ENCODE measurements at regions not wholly inside any gene's neighbourhood (a gene's known extent, or its start where the extent isn't known, plus 50 kb on each side); places are given as distances from the start of the nearest gene placed in this dataset.

GRCh38 chr4:4720646-4721045 is 138.8 kb upstream of the MSX1 start:
- Histone ChIP-seq H3K4me1 (peaks cover 14% of the 10 kb centered on the region), H3K9me3 (peaks cover 1% of the 10 kb centered on the region; the same call in 1 of the 2 replicates), H3K27me3 (no peaks in the 10 kb centered on the region), H3K4me3 (ENCODE audit: low read depth, low read length) (no peak overlapping the region), H3K36me3 (no peaks in the 10 kb centered on the region)
- TF ChIP-seq CTCF (IDR thresholded peaks at IDR 0.05; ENCODE audit: low read depth, low read length), result peak; percentile 27; the same call in 1 of the 2 replicates
- DNase-seq, result peak; percentile 68

GRCh38 chr4:4719436-4719835 is 140.0 kb upstream of the MSX1 start:
- Histone ChIP-seq H3K36me3 (no peaks in the 10 kb centered on the region), H3K27me3 (no peaks in the 10 kb centered on the region), H3K9me3 (no peaks in the 10 kb centered on the region), H3K4me1 (peaks cover 14% of the 10 kb centered on the region), H3K4me3 (ENCODE audit: low read depth, low read length) (no peak overlapping the region)
- no peak for TF ChIP-seq CTCF (IDR thresholded peaks at IDR 0.05; ENCODE audit: low read depth, low read length)
- no peak for DNase-seq

GRCh38 chr4:4717692-4718091 is 141.8 kb upstream of the MSX1 start:
- no peaks in the 10 kb centered on the region for H3K36me3 ChIP-seq
- no peaks in the 10 kb centered on the region for H3K9me3 ChIP-seq
- H3K4me1 ChIP-seq, result peaks cover 14% of the 10 kb centered on the region
- H3K4me3 ChIP-seq (ENCODE audit: low read depth, low read length), result no peak overlapping the region
- H3K27me3 ChIP-seq, result no peaks in the 10 kb centered on the region
- no peak for DNase-seq
- no peak for TF ChIP-seq CTCF (IDR thresholded peaks at IDR 0.05; ENCODE audit: low read depth, low read length)

- DNase-seq, result no peak
- TF ChIP-seq CTCF (IDR thresholded peaks at IDR 0.05; ENCODE audit: low read depth, low read length), result no peak
- Histone ChIP-seq H3K9me3 (no peaks in the 10 kb centered on the region), H3K27me3 (no peaks in the 10 kb centered on the region), H3K36me3 (no peaks in the 10 kb centered on the region), H3K4me3 (ENCODE audit: low read depth, low read length) (no peak overlapping the region), H3K4me1 (no peaks in the 10 kb centered on the region; the same call in 1 of the 2 replicates)
Measured at GRCh38 chr4:4714331-4714730, 145.1 kb upstream of the MSX1 start.

GRCh38 chr4:4712800-4713528 is 146.5 kb upstream of the MSX1 start:
- no peaks in the 10 kb centered on the region for H3K36me3 ChIP-seq
- no peaks in the 10 kb centered on the region for H3K9me3 ChIP-seq
- DNase-seq, result no peak
- no peak for TF ChIP-seq CTCF (IDR thresholded peaks at IDR 0.05; ENCODE audit: low read depth, low read length)
- no peaks in the 10 kb centered on the region for H3K27me3 ChIP-seq
- no peak overlapping the region for H3K4me3 ChIP-seq (ENCODE audit: low read depth, low read length)
- H3K4me1 ChIP-seq, result no peaks in the 10 kb centered on the region; the same call in 1 of the 2 replicates

GRCh38 chr4:4711902-4712301 is 147.6 kb upstream of the MSX1 start:
- Histone ChIP-seq H3K36me3 (no peaks in the 10 kb centered on the region), H3K9me3 (no peaks in the 10 kb centered on the region), H3K4me3 (ENCODE audit: low read depth, low read length) (no peak overlapping the region), H3K27me3 (no peaks in the 10 kb centered on the region), H3K4me1 (no peaks in the 10 kb centered on the region; the same call in 1 of the 2 replicates)
- no peak for DNase-seq
- TF ChIP-seq CTCF (IDR thresholded peaks at IDR 0.05; ENCODE audit: low read depth, low read length), result no peak
